GM12878 (cell line): ENCODE measurements at regions not wholly inside any gene's neighbourhood (a gene's known extent, or its start where the extent isn't known, plus 50 kb on each side); places are given as distances from the start of the nearest gene placed in this dataset.

Experiments used
- ATAC-seq: fragments of 200-7000 bp; cut with Tn5 transposase; 3 replicates; pipeline ENCODE4 v1.9.1; 2020; ENCODE audit warnings: mild to moderate bottlenecking, moderate library complexity
- BruUV-seq: library from RNA; stranded (reverse); fragments of 400-500 nt; replicated peaks from 2 replicates; lab custom pipeline; 2021; lab: Mats Ljungman, UMichigan
- CTCF ChIA-PET: fragments of 300-600 bp; sonication (Branson Sonifier 250); formaldehyde crosslinking; extraction: SDS; loops from one replicate; lab custom pipeline; 2021; ENCODE audit warnings: inconsistent platforms; lab: Yijun Ruan, JAX
- POLR2A ChIA-PET: fragments of 350-600 bp; formaldehyde crosslinking; extraction: SDS; loops from one replicate; lab custom pipeline; 2021; ENCODE audit warnings: inconsistent platforms; lab: Charles Lee
- RAD21 ChIA-PET: fragments of 300-600 bp; sonication (Branson Sonifier 250); formaldehyde crosslinking; loops from one replicate; lab custom pipeline; 2023; ENCODE audit warnings: antibody characterized with exemption; ENCODE audit not compliant: unreplicated experiment; lab: Charles Lee
- SMC1A ChIA-PET: fragments of 300-600 bp; sonication (Branson Sonifier 250); formaldehyde crosslinking; loops from one replicate; lab custom pipeline; 2023; ENCODE audit not compliant: unreplicated experiment, uncharacterized antibody; lab: Charles Lee
- DNase-seq: peaks from one replicate; pipeline ENCODE4 v3.0.0-alpha.2; 2011; ENCODE audit warnings: low read depth, low spot score
- FAIRE-seq: peaks from 3 replicates; lab custom pipeline; 2011; peaks lifted over from hg19 to GRCh38; lab: Jason Lieb, UNC
- H2AFZ ChIP-seq: 2 replicates; pipeline ENCODE4 v1.6.0; 2011; ENCODE audit warnings: low read depth, low read length, control low read depth; ENCODE audit not compliant: control insufficient read depth
- H3K27ac ChIP-seq: 2 replicates; pipeline ENCODE4 v1.5.1; 2011; ENCODE audit warnings: control low read depth; ENCODE audit not compliant: control insufficient read depth, insufficient read depth
- H3K27me3 ChIP-seq, 2 experiments: replicated peaks in 1 of 2; 2 replicates each; pipeline versions ENCODE4 v1.6.0 to v1.6.1; 2011; ENCODE audit warnings: low read length in 1 of 2; ENCODE audit not compliant: control insufficient read depth in 2 of 2, insufficient read depth in 2 of 2
- H3K36me3 ChIP-seq, 2 experiments: 2 replicates each; pipeline ENCODE4 v1.5.1; 2011; ENCODE audit warnings: low read length in 1 of 2; ENCODE audit not compliant: control insufficient read depth in 2 of 2, insufficient read depth in 2 of 2
- H3K4me1 ChIP-seq: 2 replicates; pipeline ENCODE4 v1.6.1; 2011; ENCODE audit warnings: mild to moderate bottlenecking, low read length, moderate library complexity, mixed read lengths; ENCODE audit not compliant: control insufficient read depth, insufficient read depth
- H3K4me2 ChIP-seq: 2 replicates; pipeline ENCODE4 v1.6.0; 2011; ENCODE audit warnings: control low read depth; ENCODE audit not compliant: control insufficient read depth, insufficient read depth
- H3K4me3 ChIP-seq: fragments of 200-600 bp; sonication (generic); 2 replicates; pipeline ENCODE4 v1.5.1; 2016
- H3K79me2 ChIP-seq: 2 replicates; pipeline ENCODE4 v1.6.0; 2011; ENCODE audit warnings: low read length; ENCODE audit not compliant: control insufficient read depth, insufficient read depth
- H3K9ac ChIP-seq: 2 replicates; pipeline ENCODE4 v1.8.0; 2011; ENCODE audit warnings: low read length, control low read depth, mixed read lengths; ENCODE audit not compliant: control insufficient read depth, insufficient read depth
- H3K9me3 ChIP-seq: replicated peaks from 3 replicates; pipeline ENCODE4 v1.5.1; 2011; ENCODE audit warnings: mild to moderate bottlenecking, low read length; ENCODE audit not compliant: control insufficient read depth, insufficient read depth
- H4K20me1 ChIP-seq: 2 replicates; pipeline ENCODE4 v1.6.0; 2011; ENCODE audit not compliant: control insufficient read depth, insufficient read depth
- BMI1 ChIP-seq: fragments of 450-650 bp; IDR thresholded peaks from 2 replicates; pipeline ENCODE4 v1.6.1; 2016; ENCODE audit warnings: mild to moderate bottlenecking, moderate library complexity, borderline replicate concordance
- CEBPZ ChIP-seq: fragments of 150-350 bp; IDR thresholded peaks from 2 replicates; pipeline ENCODE4 v1.6.1; 2016; ENCODE audit warnings: low read depth, low read length
- E4F1 ChIP-seq: fragments of 450-650 bp; IDR thresholded peaks from 2 replicates; pipeline ENCODE4 v1.6.1; 2018; ENCODE audit warnings: borderline replicate concordance, mild to moderate bottlenecking; ENCODE audit not compliant: partially characterized antibody
- ELK1 ChIP-seq: IDR thresholded peaks from 2 replicates; pipeline ENCODE4 v1.6.1; 2012; ENCODE audit warnings: low read depth, low read length, improper control_type of control experiment
- JUND ChIP-seq: IDR thresholded peaks from 2 replicates; pipeline ENCODE4 v1.6.1; 2012; ENCODE audit warnings: low read depth, mild to moderate bottlenecking, low read length, improper control_type of control experiment, moderate library complexity
- MTA2 ChIP-seq: fragments of 450-650 bp; IDR thresholded peaks from 2 replicates; pipeline ENCODE4 v1.6.1; 2016; ENCODE audit warnings: low read depth, mild to moderate bottlenecking, moderate library complexity
- RBBP5 ChIP-seq: fragments of 200-600 bp; sonication (generic); conservative IDR thresholded peaks from 2 replicates; pipeline ENCODE4 v1.6.1; 2016
- TAF1 ChIP-seq: IDR thresholded peaks from 2 replicates; pipeline ENCODE4 v1.6.1; 2011; ENCODE audit warnings: mild to moderate bottlenecking, low read depth, low read length, borderline replicate concordance
- TBL1XR1 ChIP-seq: IDR thresholded peaks from 2 replicates; pipeline ENCODE4 v1.6.1; 2012; ENCODE audit warnings: low read depth, low read length, improper control_type of control experiment
- ZBED1 ChIP-seq: IDR thresholded peaks from 2 replicates; pipeline ENCODE4 v1.6.1; 2016; ENCODE audit warnings: borderline replicate concordance
- ZBTB33 ChIP-seq: fragments of 450-650 bp; IDR thresholded peaks from 2 replicates; pipeline ENCODE4 v1.6.1; 2017; ENCODE audit warnings: mild to moderate bottlenecking
- ZNF207 ChIP-seq: fragments of 450-650 bp; IDR thresholded peaks from 2 replicates; pipeline ENCODE4 v1.6.1; 2014; ENCODE audit warnings: antibody characterized with exemption, mild to moderate bottlenecking, borderline replicate concordance
- ZNF274 ChIP-seq: IDR thresholded peaks from one replicate; pipeline ENCODE4 v1.8.0; 2011; ENCODE audit not compliant: insufficient read length, insufficient read depth
- WGBS: methylation state at CpG from one replicate; pipeline ENCODE4 v1.1.6; 2016; ENCODE audit warnings: low lambda C conversion rate; ENCODE audit not compliant: insufficient replicate concordance, insufficient coverage; ENCODE audit errors: missing lambda C conversion rate; 5-methylcytosine and 5-hydroxymethylcytosine counted together
- in situ Hi-C: fragments of 300-500 bp; cut with MboI; formaldehyde crosslinking; loops from 9 replicates; pipeline ENCODE4 v1.14.3; 2018; ENCODE audit warnings: mixed read lengths
- intact Hi-C: fragments of 100-400 bp; cut with micrococcal nuclease; formaldehyde crosslinking; loops from one replicate; pipeline ENCODE4 v1.14.2; 2022; ENCODE audit not compliant: unreplicated experiment

- Histone ChIP-seq H3K9ac (no peak overlapping the region), H3K36me3 (no peaks in the 10 kb centered on the region), H3K27ac (no peak overlapping the region), H4K20me1 (no peaks in the 10 kb centered on the region), H2AFZ (no peak overlapping the region), H3K27me3 (no peaks in the 10 kb centered on the region), H3K79me2 (no peaks in the 10 kb centered on the region), H3K4me1 (no peaks in the 10 kb centered on the region), H3K9me3 (no peaks in the 10 kb centered on the region), H3K4me3 (no peak overlapping the region), H3K4me2 (no peak overlapping the region)
- FAIRE-seq (no peak), DNase-seq (no peak), ATAC-seq (no peak)
- ChIA-PET CTCF (interaction anchor here (1.1 kb wide), 1 partner anchor 15 kb away, joined by 3 read pairs; no protein-coding TSS in a partner anchor), SMC1A (interaction anchor here (1.1 kb wide), 1 partner anchor 9 kb away, joined by 3 read pairs; no protein-coding TSS in a partner anchor), RAD21 (no interaction called here), POLR2A (no interaction called here)
- intact Hi-C loops (no loop called here), in situ Hi-C loops (no loop called here)
- BruUV-seq: no TSS peak
- 6% methylated on average over 1 of the region's 1 CpG for WGBS
- no peak for TF ChIP-seq RBBP5
- no peak for TF ChIP-seq ZBED1
- TF ChIP-seq ZNF207: no peak
- no peak for TF ChIP-seq TBL1XR1
- TF ChIP-seq BMI1: no peak
- no peak for TF ChIP-seq TAF1
- TF ChIP-seq ZBTB33: no peak
- TF ChIP-seq JUND: no peak
- TF ChIP-seq E4F1: no peak
- TF ChIP-seq ELK1: no peak
- TF ChIP-seq ZNF274: no peak
- TF ChIP-seq CEBPZ: no peak
- TF ChIP-seq MTA2: no peak
These were observed 348.6 kb upstream of the SLC24A2 start for GRCh38 chr9:20137425-20137824.
